Thyroid gland (tissue), 4 donors: ENCODE measurements at regions not wholly inside any gene's neighbourhood (a gene's known extent, or its start where the extent isn't known, plus 50 kb on each side); places are given as distances from the start of the nearest gene placed in this dataset.

ENCODE experiments used
- CTCF ChIP-seq, 6 experiments: fragments of 200-600 bp in 3 of 6; fragments of 450-650 bp in 3 of 6; sonication (generic) in 3 of 6; IDR thresholded peaks; one replicate each; pipeline ENCODE4 v1.5.1; 2016 to 2019; ENCODE audit warnings: antibody characterized with exemption in 6 of 6, mild to moderate bottlenecking in 2 of 6, inconsistent platforms in 1 of 6, moderate library complexity in 1 of 6
- POLR2A ChIP-seq, 2 donors: fragments of 450-650 bp; IDR thresholded peaks; one replicate each; pipeline ENCODE4 v1.6.1; 2017; ENCODE audit warnings: antibody characterized with exemption in 2 of 2, mild to moderate bottlenecking in 2 of 2, moderate library complexity in 1 of 2

- TF ChIP-seq CTCF (IDR thresholded peaks at IDR 0.05), result no peak
- TF ChIP-seq POLR2A (IDR thresholded peaks at IDR 0.05), result no peak
Measured at GRCh38 chr16:87201790-87202189, 115.4 kb downstream of the C16orf95 start.
